ENCODE measurements at regions not wholly inside any gene's neighbourhood (a gene's known extent, or its start where the extent isn't known, plus 50 kb on each side); places are given as distances from the start of the nearest gene placed in this dataset.

DNA sequence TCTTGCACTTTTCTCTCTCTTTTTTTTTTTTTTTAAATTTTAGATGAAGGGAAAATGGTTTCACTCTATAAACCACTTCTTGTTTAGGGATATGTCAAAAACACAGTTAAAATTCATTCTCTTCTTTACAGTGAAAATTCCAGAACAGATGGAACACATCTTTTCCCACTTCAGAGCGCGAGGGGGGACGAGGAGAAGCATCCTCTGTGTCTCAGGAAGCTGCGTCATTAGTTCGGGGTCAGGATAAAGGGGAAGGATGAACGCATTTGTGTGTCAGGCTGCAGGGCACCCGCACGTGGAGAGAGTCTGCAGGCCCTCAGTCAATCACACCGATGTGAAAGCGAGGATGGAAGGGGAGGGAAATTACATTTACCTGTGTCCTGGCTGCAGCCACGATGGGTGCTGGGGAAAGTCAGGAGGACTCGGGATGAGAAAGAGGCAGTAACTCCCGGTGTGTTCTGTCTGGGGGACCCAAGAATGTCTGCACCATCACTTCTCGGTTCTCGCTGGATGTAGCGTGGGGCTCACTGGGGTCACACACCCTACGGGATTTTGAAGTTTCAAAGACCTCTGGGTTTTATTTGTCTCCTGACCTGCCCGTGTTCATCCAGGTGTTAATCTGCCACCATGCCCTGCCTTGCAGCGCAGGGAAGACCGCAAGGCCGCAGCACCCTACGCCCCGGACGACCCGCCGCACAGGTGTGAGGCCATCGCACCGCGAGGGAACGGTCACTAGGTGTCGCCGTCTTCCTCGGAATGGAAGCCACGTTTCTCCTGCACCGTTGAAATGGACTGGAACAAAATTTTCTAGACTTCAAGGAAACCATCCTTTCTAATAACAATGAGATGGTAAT, 66.7 kb upstream of the PITRM1 start:
- TF ChIP-seq, protein P1, sequence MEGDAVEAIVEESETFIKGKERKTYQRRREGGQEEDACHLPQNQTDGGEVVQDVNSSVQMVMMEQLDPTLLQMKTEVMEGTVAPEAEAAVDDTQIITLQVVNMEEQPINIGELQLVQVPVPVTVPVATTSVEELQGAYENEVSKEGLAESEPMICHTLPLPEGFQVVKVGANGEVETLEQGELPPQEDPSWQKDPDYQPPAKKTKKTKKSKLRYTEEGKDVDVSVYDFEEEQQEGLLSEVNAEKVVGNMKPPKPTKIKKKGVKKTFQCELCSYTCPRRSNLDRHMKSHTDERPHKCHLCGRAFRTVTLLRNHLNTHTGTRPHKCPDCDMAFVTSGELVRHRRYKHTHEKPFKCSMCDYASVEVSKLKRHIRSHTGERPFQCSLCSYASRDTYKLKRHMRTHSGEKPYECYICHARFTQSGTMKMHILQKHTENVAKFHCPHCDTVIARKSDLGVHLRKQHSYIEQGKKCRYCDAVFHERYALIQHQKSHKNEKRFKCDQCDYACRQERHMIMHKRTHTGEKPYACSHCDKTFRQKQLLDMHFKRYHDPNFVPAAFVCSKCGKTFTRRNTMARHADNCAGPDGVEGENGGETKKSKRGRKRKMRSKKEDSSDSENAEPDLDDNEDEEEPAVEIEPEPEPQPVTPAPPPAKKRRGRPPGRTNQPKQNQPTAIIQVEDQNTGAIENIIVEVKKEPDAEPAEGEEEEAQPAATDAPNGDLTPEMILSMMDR (IDR thresholded peaks at IDR 0.05; ENCODE audit: insufficient read depth, low read depth, low read length, missing control alignments), result peak; percentile 91
- no peak overlapping the region for H3K4me3 ChIP-seq (ENCODE audit: low read depth, low read length)
- peak; percentile 69 for DNase-seq (ENCODE audit: low read depth)

DNA sequence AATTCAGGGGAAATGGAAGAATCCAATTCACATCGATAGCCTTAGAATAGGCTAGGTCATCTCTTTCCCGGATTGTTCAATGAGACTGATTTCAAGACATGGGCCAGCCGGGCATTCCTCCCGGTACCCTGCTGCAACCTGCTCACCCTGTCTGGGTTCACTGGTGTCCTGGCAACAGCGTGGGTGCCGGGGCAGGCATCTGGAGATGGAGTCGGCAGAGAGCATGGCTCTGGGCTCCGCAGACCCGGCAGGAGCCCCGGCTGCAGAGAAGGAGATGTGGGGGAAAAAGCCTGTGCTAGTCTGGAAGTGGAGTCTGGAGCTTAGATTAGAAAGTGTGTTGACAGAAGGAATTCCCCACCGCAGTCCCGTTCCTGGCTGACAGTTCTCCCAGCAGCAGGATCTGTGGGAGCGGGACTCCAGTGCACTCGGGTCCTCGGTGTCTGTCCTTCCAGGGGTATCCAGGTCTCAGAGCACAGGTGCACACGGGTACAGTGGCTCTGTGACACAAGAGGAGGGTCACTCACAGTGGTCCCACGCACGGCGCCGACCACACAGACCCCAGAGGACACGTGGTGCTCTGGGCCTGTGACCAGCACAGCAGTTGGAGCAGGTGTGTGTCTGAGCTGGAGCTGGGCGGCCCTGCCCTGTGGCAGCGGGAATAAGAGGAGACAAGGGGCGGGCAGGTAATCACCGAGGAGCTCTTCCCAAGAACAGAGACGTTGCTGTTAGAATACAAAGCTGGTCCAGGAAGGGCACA, 65.7 kb upstream of the PITRM1 start:
- DNase-seq (ENCODE audit: low read depth), result no peak
- no peak overlapping the region for H3K4me3 ChIP-seq (ENCODE audit: low read depth, low read length)
- TF ChIP-seq, protein P1 (IDR thresholded peaks at IDR 0.05; ENCODE audit: insufficient read depth, low read depth, low read length, missing control alignments), result no peak

DNA sequence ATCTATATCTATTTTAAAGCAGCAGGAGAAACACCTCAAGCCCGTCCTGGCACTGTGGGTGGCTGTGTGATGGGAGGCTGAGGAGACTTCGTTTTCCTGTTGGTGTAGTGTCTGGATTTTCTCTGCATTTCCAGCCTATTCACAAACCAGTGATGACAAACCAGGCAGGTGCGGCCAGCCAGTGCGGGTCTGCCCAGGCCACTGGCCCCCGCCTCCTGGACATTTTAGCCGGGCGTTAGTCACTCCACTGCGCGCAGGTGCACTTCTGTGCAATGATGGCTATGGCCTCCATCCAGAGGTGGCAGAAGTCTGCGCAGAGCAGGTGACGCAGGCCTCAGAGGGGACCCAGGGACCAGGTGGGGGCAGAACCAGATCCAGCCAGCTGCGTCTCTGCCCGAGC, 64.9 kb upstream of the PITRM1 start:
- H3K4me3 ChIP-seq (ENCODE audit: low read depth, low read length), result no peak overlapping the region
- no peak for DNase-seq (ENCODE audit: low read depth)
- TF ChIP-seq, protein P1 (IDR thresholded peaks at IDR 0.05; ENCODE audit: insufficient read depth, low read depth, low read length, missing control alignments), result no peak

DNA sequence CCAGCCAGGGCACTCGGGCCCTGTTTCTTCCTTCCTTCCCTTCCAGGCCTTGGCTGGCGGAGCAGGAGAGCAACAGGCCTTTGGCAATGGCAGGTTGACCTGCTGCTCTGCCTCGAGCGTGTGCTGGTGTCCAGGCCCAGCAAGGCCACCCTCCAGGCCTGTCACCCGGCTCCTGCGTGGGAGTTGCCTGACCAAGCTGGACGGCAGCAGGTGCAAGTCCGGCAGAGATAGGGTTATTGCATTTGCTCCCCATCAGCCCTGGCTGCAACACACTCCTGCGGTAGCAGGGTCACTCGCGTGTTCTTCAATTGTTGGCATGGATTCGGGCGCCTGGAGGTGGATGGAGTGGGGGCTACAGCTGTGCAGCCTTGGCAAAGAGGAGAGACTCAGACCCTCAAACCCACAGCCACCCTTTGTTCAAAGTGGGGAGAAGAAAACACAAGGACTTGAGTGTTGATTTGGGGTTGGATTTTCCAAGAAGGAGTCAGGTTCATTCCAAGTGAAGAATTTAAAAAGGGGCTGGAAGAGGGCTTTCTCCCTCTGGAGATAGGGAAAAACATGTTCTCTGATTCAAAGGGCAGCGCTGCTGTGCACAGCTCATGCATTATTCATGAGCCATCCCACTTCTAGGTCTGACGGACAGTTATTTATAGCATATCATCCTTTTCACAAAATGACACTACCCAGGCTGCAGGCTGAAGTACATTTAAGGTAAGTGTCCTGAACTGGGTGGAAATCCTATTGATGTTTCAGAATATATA, 64.2 kb upstream of the PITRM1 start:
- no peak for DNase-seq (ENCODE audit: low read depth)
- TF ChIP-seq, protein P1 (IDR thresholded peaks at IDR 0.05; ENCODE audit: insufficient read depth, low read depth, low read length, missing control alignments), result no peak
- H3K4me3 ChIP-seq (ENCODE audit: low read depth, low read length), result no peak overlapping the region

DNA sequence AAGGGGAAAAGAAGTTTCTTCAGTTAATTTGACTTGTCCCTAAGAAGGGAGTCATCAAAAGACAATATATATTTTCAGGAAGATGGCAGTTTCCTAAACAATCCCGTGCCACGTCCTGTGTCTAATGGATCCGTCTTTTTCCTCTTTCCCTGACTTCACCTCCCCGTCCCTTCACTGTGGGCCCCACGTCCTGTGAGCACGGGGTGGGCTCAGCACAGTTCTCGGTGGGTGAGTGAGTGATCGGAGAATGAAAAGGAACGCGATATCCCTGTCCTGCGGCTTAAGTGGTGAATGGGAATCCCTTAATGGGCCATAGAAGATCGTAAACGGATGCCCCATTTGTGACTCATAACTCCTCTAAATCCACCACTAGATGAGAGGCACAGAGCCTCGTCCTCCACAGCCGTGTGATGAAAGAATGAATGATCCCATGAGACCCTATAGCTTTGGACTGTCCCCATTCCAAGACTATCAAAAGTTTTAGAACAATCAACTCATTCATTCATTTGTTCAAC, 63.5 kb upstream of the PITRM1 start:
- TF ChIP-seq, protein P1 (IDR thresholded peaks at IDR 0.05; ENCODE audit: insufficient read depth, low read depth, low read length, missing control alignments), result no peak
- H3K4me3 ChIP-seq (ENCODE audit: low read depth, low read length), result no peak overlapping the region
- no peak for DNase-seq (ENCODE audit: low read depth)

DNA sequence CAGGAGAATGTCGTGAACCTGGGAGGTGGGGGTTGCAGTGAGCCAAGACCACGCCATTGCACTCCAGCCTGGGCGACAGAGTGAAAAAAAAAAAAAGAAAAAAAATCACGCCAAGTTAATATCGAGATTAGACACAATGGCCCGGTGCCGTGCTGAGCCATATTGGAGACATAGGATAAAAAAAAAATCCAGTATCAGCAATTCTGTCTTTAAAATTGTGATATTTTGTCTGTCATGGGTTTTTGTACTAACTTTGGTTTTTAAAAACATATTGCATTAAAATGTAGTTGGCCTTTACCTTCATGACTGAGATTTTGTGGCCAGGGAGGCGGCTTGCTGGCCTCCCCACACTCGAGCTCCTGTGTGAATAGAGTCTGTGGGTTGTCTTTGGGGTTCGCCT, 62.8 kb upstream of the PITRM1 start:
- TF ChIP-seq, protein P1 (IDR thresholded peaks at IDR 0.05; ENCODE audit: insufficient read depth, low read depth, low read length, missing control alignments), result no peak
- DNase-seq (ENCODE audit: low read depth), result no peak
- H3K4me3 ChIP-seq (ENCODE audit: low read depth, low read length), result no peak overlapping the region
